ENCODE measurements at regions not wholly inside any gene's neighbourhood (a gene's known extent, or its start where the extent isn't known, plus 50 kb on each side); places are given as distances from the start of the nearest gene placed in this dataset.

DNA sequence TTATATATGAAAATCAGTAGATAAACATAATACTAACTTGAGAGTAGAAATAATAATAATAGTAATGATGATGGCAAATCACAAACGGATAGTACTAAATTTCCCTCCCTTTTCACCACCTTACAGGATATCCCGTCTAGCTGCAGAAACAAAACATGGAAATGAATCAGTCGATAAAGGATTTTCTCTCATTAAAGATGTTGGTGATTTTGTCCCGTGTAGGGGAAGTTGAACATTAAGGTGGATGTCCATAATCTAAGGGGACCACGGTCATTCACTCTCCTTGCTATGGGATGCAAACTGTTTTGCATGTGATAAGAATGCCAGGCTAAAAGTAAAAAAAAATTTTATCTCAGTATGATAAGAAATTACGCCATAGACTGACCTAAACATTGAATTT lies 1027.7 kb upstream of the NR2F2 start:
- no peaks in the 10 kb centered on the region for H3K4me1 Mint-ChIP-seq (ENCODE audit: low read depth, unreplicated experiment)
- BruUV-seq (replicated peaks) = no TSS peak
- CTCF ChIA-PET = no interaction called here
- no peaks in the 10 kb centered on the region for H3K27me3 Mint-ChIP-seq (ENCODE audit: unreplicated experiment)
- peaks cover 4% of the 10 kb centered on the region for H3K9me3 Mint-ChIP-seq (ENCODE audit: low read depth, unreplicated experiment)
- intact Hi-C loops (cut with micrococcal nuclease; ENCODE audit: unreplicated experiment) = no loop called here
- no peak overlapping the region for H3K27ac Mint-ChIP-seq (ENCODE audit: unreplicated experiment)
- TF ChIP-seq, protein P1, sequence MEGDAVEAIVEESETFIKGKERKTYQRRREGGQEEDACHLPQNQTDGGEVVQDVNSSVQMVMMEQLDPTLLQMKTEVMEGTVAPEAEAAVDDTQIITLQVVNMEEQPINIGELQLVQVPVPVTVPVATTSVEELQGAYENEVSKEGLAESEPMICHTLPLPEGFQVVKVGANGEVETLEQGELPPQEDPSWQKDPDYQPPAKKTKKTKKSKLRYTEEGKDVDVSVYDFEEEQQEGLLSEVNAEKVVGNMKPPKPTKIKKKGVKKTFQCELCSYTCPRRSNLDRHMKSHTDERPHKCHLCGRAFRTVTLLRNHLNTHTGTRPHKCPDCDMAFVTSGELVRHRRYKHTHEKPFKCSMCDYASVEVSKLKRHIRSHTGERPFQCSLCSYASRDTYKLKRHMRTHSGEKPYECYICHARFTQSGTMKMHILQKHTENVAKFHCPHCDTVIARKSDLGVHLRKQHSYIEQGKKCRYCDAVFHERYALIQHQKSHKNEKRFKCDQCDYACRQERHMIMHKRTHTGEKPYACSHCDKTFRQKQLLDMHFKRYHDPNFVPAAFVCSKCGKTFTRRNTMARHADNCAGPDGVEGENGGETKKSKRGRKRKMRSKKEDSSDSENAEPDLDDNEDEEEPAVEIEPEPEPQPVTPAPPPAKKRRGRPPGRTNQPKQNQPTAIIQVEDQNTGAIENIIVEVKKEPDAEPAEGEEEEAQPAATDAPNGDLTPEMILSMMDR (IDR thresholded peaks at IDR 0.05; ENCODE audit: unreplicated experiment) = no peak
- no peaks in the 10 kb centered on the region for H3K36me3 Mint-ChIP-seq (ENCODE audit: insufficient read depth, unreplicated experiment)
- H3K4me3 Mint-ChIP-seq (ENCODE audit: low read depth, unreplicated experiment) = no peak overlapping the region
- DNase-seq = no peak

DNA sequence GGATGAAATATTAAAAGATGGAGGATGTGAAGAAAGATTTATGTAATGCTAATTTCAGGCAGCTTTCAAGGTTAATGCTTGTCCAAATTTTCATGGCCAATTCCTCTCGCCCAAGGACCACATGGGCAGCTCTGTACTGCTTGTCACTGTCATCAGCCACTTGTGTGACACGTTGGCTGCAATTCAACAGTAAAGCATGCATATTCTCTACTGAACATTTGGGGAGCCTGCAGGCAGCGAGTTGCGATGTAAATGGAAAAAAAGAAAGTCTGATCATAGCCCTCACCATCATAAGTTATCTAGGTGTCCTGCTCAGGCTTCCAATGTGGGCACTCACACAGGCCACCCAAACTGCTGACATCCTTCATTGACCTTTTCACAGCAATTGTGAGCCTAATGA lies 1026.8 kb upstream of the NR2F2 start:
- no peaks in the 10 kb centered on the region for H3K4me1 Mint-ChIP-seq (ENCODE audit: low read depth, unreplicated experiment)

DNA sequence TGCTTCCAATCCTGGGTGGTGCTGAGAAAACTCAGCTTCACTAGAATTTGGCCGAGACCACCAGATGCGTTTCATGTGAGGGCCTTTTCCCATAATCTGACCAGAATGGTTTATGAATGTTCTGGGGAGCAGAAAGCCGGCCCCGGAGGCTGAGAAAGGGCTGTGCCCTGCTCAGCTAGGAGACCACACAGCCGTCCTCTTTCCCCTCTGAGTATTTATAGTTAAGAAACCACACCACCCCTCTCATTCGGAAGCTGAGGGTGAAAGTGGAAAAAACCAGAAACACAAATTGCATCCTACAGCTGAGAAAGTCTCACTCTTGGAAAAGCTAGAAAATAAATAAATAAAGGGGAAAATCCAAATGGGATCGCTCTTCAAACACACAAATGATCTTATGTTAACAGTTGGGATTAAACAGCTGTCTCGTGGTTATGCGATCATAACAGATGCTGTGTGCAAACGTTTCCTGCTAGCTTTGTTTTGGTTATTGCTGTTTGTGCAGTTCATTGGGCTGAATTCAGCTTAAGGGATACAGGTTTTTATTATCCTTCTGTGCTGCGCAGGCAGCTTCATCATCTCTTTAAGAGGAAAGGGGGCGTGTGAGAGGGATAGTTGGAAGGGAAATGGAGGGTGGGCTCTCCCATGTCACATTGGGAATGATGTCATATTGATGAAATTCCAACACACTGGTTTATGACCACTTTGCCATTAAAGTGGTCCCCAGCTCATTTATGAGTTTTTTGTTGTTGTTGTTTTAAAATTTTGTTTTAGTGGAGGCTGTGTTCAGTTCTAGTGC lies 1026.2 kb upstream of the NR2F2 start:
- Mint-ChIP-seq H3K36me3 (ENCODE audit: insufficient read depth, unreplicated experiment) (no peaks in the 10 kb centered on the region), H3K27ac (ENCODE audit: unreplicated experiment) (no peak overlapping the region), H3K9me3 (ENCODE audit: low read depth, unreplicated experiment) (peaks cover 4% of the 10 kb centered on the region), H3K4me1 (ENCODE audit: low read depth, unreplicated experiment) (no peaks in the 10 kb centered on the region), H3K27me3 (ENCODE audit: unreplicated experiment) (no peaks in the 10 kb centered on the region), H3K4me3 (ENCODE audit: low read depth, unreplicated experiment) (no peak overlapping the region)
- DNase-seq = no peak
- CTCF ChIA-PET = no interaction called here
- intact Hi-C loops (cut with micrococcal nuclease; ENCODE audit: unreplicated experiment) = no loop called here
- TF ChIP-seq, protein P1 (IDR thresholded peaks at IDR 0.05; ENCODE audit: unreplicated experiment) = no peak
- no TSS peak for BruUV-seq (replicated peaks)

More for the DNA sequence above, 1026.8 kb upstream of the NR2F2 start:
- no TSS peak for BruUV-seq (replicated peaks)
- H3K27ac Mint-ChIP-seq (ENCODE audit: unreplicated experiment) = no peak overlapping the region
- no peaks in the 10 kb centered on the region for H3K36me3 Mint-ChIP-seq (ENCODE audit: insufficient read depth, unreplicated experiment)
- TF ChIP-seq, protein P1 (IDR thresholded peaks at IDR 0.05; ENCODE audit: unreplicated experiment) = no peak
- no peak for DNase-seq
- H3K4me3 Mint-ChIP-seq (ENCODE audit: low read depth, unreplicated experiment) = no peak overlapping the region
- intact Hi-C loops (cut with micrococcal nuclease; ENCODE audit: unreplicated experiment) = no loop called here
- CTCF ChIA-PET = no interaction called here
- H3K9me3 Mint-ChIP-seq (ENCODE audit: low read depth, unreplicated experiment) = peaks cover 4% of the 10 kb centered on the region
- H3K27me3 Mint-ChIP-seq (ENCODE audit: unreplicated experiment) = no peaks in the 10 kb centered on the region

DNA sequence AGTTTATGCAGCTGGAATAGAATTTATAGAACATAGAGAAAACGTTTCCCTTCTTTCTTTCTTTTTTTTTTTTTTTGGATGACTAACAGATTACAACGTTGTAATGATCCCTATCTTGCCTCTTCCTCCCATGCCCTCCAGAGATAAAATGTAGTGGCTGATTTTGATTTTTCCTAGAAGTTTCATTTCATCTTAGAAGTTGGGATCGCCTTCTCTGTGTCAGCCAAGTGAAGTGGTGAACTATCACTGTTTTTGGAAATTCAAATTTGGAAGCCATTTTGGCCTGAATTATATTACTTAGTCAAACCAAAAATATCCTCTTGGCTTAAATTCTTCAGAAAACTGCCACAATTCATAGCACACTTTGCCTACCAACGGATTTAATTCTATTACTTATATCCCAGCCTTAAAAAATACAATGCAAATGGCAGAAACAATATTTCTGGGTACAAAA lies 1025.5 kb upstream of the NR2F2 start:
- DNase-seq = no peak
- no peak overlapping the region for H3K27ac Mint-ChIP-seq (ENCODE audit: unreplicated experiment)
- no TSS peak for BruUV-seq (replicated peaks)
- H3K9me3 Mint-ChIP-seq (ENCODE audit: low read depth, unreplicated experiment) = peaks cover 4% of the 10 kb centered on the region
- intact Hi-C loops (cut with micrococcal nuclease; ENCODE audit: unreplicated experiment) = no loop called here
- no peak overlapping the region for H3K4me3 Mint-ChIP-seq (ENCODE audit: low read depth, unreplicated experiment)
- H3K4me1 Mint-ChIP-seq (ENCODE audit: low read depth, unreplicated experiment) = no peaks in the 10 kb centered on the region
- TF ChIP-seq, protein P1 (IDR thresholded peaks at IDR 0.05; ENCODE audit: unreplicated experiment) = no peak
- no peaks in the 10 kb centered on the region for H3K27me3 Mint-ChIP-seq (ENCODE audit: unreplicated experiment)
- no peaks in the 10 kb centered on the region for H3K36me3 Mint-ChIP-seq (ENCODE audit: insufficient read depth, unreplicated experiment)
- CTCF ChIA-PET = interaction anchor here (1.7 kb wide), 1 partner anchor 9 kb away, joined by 4 read pairs; no protein-coding TSS in a partner anchor

Measured in Calu3 (cell line).